NCI-H526 treated with DMSO at 0.1 percent for 48 hours (cell line): ENCODE measurements at regions not wholly inside any gene's neighbourhood (a gene's known extent, or its start where the extent isn't known, plus 50 kb on each side); places are given as distances from the start of the nearest gene placed in this dataset.
"Not testable (repeated sequence)": the region's sequence is repeated elsewhere in the genome, so short reads cannot be mapped to it uniquely, and the experiment has no call there.

ENCODE experiments used
- DNase-seq: peaks from one replicate; lab custom pipeline; 2025; lab: John Stamatoyannopoulos, UW

- DNase-seq: not testable (repeated sequence)
These were observed 50.6 kb upstream of the MYL10 start for GRCh38 chr7:101679653-101680173.

- DNase-seq: no peak
These were observed 51.5 kb upstream of the MYL10 start for GRCh38 chr7:101680406-101681145.

- no peak for DNase-seq
These were observed 52.3 kb upstream of the MYL10 start for GRCh38 chr7:101681170-101682007.

- DNase-seq: no peak
These were observed 55.9 kb upstream of the MYL10 start for GRCh38 chr7:101684983-101685330.

- no peak for DNase-seq
These were observed 56.9 kb upstream of the MYL10 start for GRCh38 chr7:101686030-101686429.

- no peak for DNase-seq
These were observed 58.0 kb upstream of the MYL10 start for GRCh38 chr7:101687081-101687480.

GRCh38 chr7:101687791-101688182 is 58.7 kb upstream of the MYL10 start:
- DNase-seq: no peak

- DNase-seq: no peak
These were observed 59.2 kb upstream of the MYL10 start for GRCh38 chr7:101688183-101688831.

GRCh38 chr7:101688995-101689907 is 60.2 kb upstream of the MYL10 start:
- no peak for DNase-seq

GRCh38 chr7:101690061-101690460 is 61.0 kb upstream of the MYL10 start:
- no peak for DNase-seq

- no peak for DNase-seq
These were observed 62.8 kb upstream of the MYL10 start for GRCh38 chr7:101691822-101692384.

- DNase-seq: no peak
These were observed 64.5 kb upstream of the MYL10 start for GRCh38 chr7:101693498-101694091.

GRCh38 chr7:101698964-101699363 is 69.9 kb upstream of the MYL10 start:
- no peak for DNase-seq

- no peak for DNase-seq
These were observed 70.3 kb upstream of the MYL10 start for GRCh38 chr7:101699399-101699798.

- no peak for DNase-seq
These were observed 71.1 kb upstream of the MYL10 start for GRCh38 chr7:101699881-101700823.

GRCh38 chr7:101701153-101701794 is 72.2 kb upstream of the MYL10 start:
- no peak for DNase-seq

- no peak for DNase-seq
These were observed 73.3 kb upstream of the MYL10 start for GRCh38 chr7:101702362-101702850.

- no peak for DNase-seq
These were observed 76.2 kb upstream of the MYL10 start for GRCh38 chr7:101705331-101705730.

GRCh38 chr7:101707587-101707986 is 78.5 kb upstream of the MYL10 start:
- DNase-seq: no peak
